ENCODE measurements at regions not wholly inside any gene's neighbourhood (a gene's known extent, or its start where the extent isn't known, plus 50 kb on each side); places are given as distances from the start of the nearest gene placed in this dataset.

DNA sequence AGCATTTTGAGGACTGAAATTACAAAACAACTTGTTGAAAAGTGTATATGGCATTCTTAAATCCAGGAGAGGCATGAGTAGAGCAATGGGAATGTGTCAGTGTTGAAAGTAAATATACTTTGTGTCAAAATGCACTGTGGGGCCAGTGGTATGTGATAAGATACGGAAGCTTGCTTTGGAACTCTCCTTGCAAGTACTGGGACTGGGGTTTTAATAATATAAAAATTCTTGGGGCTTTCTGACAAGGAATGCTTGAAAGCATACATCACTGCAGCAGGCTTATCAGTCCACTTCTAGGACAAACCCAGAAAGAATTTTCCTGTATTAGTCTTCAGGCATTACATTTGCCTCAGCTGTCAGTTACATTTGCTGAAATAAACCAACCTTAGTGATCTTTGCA is 472.8 kb upstream of the FZD8 start:
- ChIA-PET POLR2A (no interaction called here), CTCF (no interaction called here)
- intact Hi-C loops (cut with DNase I, micrococcal nuclease): no loop called here
- peaks cover 10% of the 10 kb centered on the region for H3K9me3 Mint-ChIP-seq (ENCODE audit: low read depth)
- H3K4me1 Mint-ChIP-seq: no peaks in the 10 kb centered on the region
- no peak for ATAC-seq
- no peak overlapping the region for H3K4me3 Mint-ChIP-seq
- H3K36me3 Mint-ChIP-seq (ENCODE audit: low read depth): no peaks in the 10 kb centered on the region
- H3K27me3 Mint-ChIP-seq: no peaks in the 10 kb centered on the region
- DNase-seq: no peak
- H3K27ac Mint-ChIP-seq: no peak overlapping the region

DNA sequence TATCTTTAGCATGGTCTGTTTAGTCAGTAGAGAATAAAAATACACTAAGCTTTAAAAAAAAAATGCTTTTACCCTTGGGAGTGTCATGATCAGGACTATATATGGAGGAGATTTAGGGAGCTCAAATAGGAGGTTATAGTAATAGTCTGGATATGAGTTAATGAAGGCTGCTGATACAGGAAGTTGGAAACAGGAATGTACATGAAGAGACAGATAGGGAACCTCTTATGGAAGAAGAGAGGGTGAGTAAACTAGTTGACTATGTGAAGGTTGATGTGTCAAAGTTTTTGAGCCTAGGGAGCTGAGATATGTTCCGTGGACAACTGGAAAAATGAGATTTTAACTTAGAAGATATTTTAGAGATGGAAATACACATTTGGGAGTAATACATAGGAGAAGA is 472.0 kb upstream of the FZD8 start:
- ChIA-PET CTCF (no interaction called here), POLR2A (no interaction called here)
- Mint-ChIP-seq H3K9me3 (ENCODE audit: low read depth) (peaks cover 8% of the 10 kb centered on the region), H3K27ac (no peak overlapping the region), H3K4me1 (no peaks in the 10 kb centered on the region), H3K4me3 (no peak overlapping the region), H3K36me3 (ENCODE audit: low read depth) (no peaks in the 10 kb centered on the region), H3K27me3 (no peaks in the 10 kb centered on the region)
- DNase-seq: no peak
- intact Hi-C loops (cut with DNase I, micrococcal nuclease): no loop called here
- ATAC-seq: no peak

DNA sequence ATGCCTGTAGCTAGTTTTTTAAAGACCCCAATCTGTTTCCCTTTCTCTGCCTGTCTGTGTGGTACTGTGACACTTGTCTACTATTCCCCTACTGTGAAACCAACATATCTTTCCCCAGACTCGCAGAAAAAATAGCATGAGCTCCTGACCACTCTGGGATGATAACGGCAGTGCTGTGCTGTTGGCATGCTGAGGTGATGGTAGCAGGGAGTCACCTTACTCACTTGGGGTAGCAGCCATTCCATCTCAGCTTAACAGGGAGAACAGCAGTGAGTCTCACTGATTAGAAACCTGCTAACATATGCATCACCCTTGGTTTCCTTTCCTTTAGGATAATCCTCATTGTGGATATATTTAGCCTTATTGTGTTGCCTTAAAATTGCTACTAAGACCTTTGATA is 469.6 kb upstream of the FZD8 start:
- no peaks in the 10 kb centered on the region for H3K4me1 Mint-ChIP-seq

GRCh38 chr10:36110097-36110496 is 468.0 kb upstream of the FZD8 start:
- ChIA-PET POLR2A (no interaction called here), CTCF (no interaction called here)
- Mint-ChIP-seq H3K27ac (no peak overlapping the region), H3K4me1 (no peaks in the 10 kb centered on the region), H3K27me3 (no peaks in the 10 kb centered on the region), H3K9me3 (ENCODE audit: low read depth) (peaks cover 4% of the 10 kb centered on the region), H3K4me3 (no peak overlapping the region), H3K36me3 (ENCODE audit: low read depth) (no peaks in the 10 kb centered on the region)
- DNase-seq: no peak
- no peak for ATAC-seq
- intact Hi-C loops (cut with DNase I, micrococcal nuclease): no loop called here

More for the DNA sequence above, 469.6 kb upstream of the FZD8 start:
- POLR2A ChIA-PET: no interaction called here
- Mint-ChIP-seq H3K27me3 (no peaks in the 10 kb centered on the region), H3K4me3 (no peak overlapping the region), H3K36me3 (ENCODE audit: low read depth) (no peaks in the 10 kb centered on the region), H3K9me3 (ENCODE audit: low read depth) (peaks cover 4% of the 10 kb centered on the region), H3K27ac (no peak overlapping the region)
- intact Hi-C loops (cut with DNase I, micrococcal nuclease): no loop called here
- CTCF ChIA-PET: interaction anchor here (1.2 kb wide), 1 partner anchor 8 kb away, joined by 3 read pairs; no protein-coding TSS in a partner anchor
- ATAC-seq (no peak), DNase-seq (no peak)

DNA sequence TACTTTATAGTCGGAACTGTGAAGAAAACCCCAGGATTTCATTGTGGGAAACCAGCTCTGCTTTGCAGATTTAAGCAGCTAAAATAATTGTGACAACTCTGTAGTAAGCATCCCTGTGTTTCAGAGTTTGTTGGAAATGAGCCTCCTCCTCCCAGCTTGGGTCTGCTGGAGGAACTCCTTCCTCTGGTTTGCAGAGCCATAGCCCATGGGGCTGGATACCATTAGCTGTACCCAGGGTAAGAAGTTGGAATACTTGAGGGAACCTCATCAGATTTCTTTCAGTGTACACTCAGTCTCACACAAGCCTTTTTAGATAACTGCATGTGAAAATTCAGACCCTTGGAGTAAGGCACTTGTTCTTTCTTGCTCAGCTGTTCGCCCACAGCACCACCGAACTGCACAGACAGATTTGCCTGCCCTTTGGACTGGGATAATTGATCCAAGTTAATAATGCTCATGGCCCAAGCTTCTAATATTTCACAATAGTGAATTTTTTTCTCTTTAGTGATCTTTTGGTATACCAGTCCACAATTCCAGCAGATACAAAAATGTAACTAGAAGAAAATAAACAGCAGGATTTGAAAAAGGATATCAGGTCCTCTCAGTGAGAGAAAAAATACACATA is 467.4 kb upstream of the FZD8 start:
- CTCF ChIA-PET: no interaction called here
- no peak overlapping the region for H3K4me3 Mint-ChIP-seq
- no peaks in the 10 kb centered on the region for H3K27me3 Mint-ChIP-seq
- intact Hi-C loops (cut with DNase I, micrococcal nuclease): no loop called here
- peaks cover 4% of the 10 kb centered on the region for H3K9me3 Mint-ChIP-seq (ENCODE audit: low read depth)
- ATAC-seq (no peak), DNase-seq (no peak)
- no peaks in the 10 kb centered on the region for H3K4me1 Mint-ChIP-seq
- POLR2A ChIA-PET: no interaction called here
- H3K27ac Mint-ChIP-seq: no peak overlapping the region
- no peaks in the 10 kb centered on the region for H3K36me3 Mint-ChIP-seq (ENCODE audit: low read depth)

- CTCF ChIA-PET: no interaction called here
- Mint-ChIP-seq H3K9me3 (ENCODE audit: low read depth) (peaks cover 6% of the 10 kb centered on the region), H3K36me3 (ENCODE audit: low read depth) (no peaks in the 10 kb centered on the region), H3K4me3 (no peak overlapping the region), H3K27me3 (no peaks in the 10 kb centered on the region), H3K4me1 (no peaks in the 10 kb centered on the region), H3K27ac (no peak overlapping the region)
- no peak for ATAC-seq
- intact Hi-C loops (cut with DNase I, micrococcal nuclease): no loop called here
- POLR2A ChIA-PET: no interaction called here
- no peak for DNase-seq
Measured at GRCh38 chr10:36097696-36098095, 455.6 kb upstream of the FZD8 start.

DNA sequence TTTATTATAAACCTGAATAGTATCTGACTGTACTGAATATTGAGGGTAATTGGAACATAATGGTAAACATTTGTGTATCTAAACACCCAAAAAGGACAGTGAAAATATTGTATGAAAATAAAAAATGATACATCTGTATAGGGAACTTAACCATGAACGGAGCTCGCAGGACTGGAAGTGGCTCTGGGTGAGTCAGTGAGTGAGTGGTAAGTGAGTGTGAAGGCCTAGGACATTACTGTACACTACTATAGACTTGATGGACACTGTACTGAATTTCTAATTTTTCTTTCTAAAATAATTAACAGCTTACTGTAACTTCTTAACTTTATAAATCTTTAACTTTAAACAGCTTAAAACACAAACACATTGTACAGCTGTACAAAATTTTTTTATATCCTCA is 454.5 kb upstream of the FZD8 start:
- H3K9me3 Mint-ChIP-seq (ENCODE audit: low read depth): peaks cover 6% of the 10 kb centered on the region
- CTCF ChIA-PET: no interaction called here
- no peak for DNase-seq
- H3K27ac Mint-ChIP-seq: no peak overlapping the region
- POLR2A ChIA-PET: no interaction called here
- H3K4me1 Mint-ChIP-seq: no peaks in the 10 kb centered on the region
- H3K4me3 Mint-ChIP-seq: no peak overlapping the region
- H3K36me3 Mint-ChIP-seq (ENCODE audit: low read depth): no peaks in the 10 kb centered on the region
- intact Hi-C loops (cut with DNase I, micrococcal nuclease): no loop called here
- no peak for ATAC-seq
- H3K27me3 Mint-ChIP-seq: no peaks in the 10 kb centered on the region

- CTCF ChIA-PET: no interaction called here
- POLR2A ChIA-PET: no interaction called here
- H3K4me1 Mint-ChIP-seq: no peaks in the 10 kb centered on the region
- no peaks in the 10 kb centered on the region for H3K36me3 Mint-ChIP-seq (ENCODE audit: low read depth)
- peaks cover 4% of the 10 kb centered on the region for H3K9me3 Mint-ChIP-seq (ENCODE audit: low read depth)
- DNase-seq (no peak), ATAC-seq (no peak)
- intact Hi-C loops (cut with DNase I, micrococcal nuclease): no loop called here
- no peak overlapping the region for H3K4me3 Mint-ChIP-seq
- H3K27ac Mint-ChIP-seq: no peak overlapping the region
- H3K27me3 Mint-ChIP-seq: no peaks in the 10 kb centered on the region
Measured at GRCh38 chr10:36094096-36094495, 452.0 kb upstream of the FZD8 start.

GRCh38 chr10:36092116-36092515 is 450.0 kb upstream of the FZD8 start:
- ChIA-PET CTCF (no interaction called here), POLR2A (no interaction called here)
- Mint-ChIP-seq H3K4me1 (no peaks in the 10 kb centered on the region), H3K36me3 (ENCODE audit: low read depth) (no peaks in the 10 kb centered on the region), H3K9me3 (ENCODE audit: low read depth) (peaks cover 4% of the 10 kb centered on the region), H3K27me3 (no peaks in the 10 kb centered on the region), H3K27ac (no peak overlapping the region), H3K4me3 (no peak overlapping the region)
- intact Hi-C loops (cut with DNase I, micrococcal nuclease): no loop called here
- no peak for ATAC-seq
- DNase-seq: no peak

GRCh38 chr10:36091007-36091406 is 448.9 kb upstream of the FZD8 start:
- intact Hi-C loops (cut with DNase I, micrococcal nuclease): no loop called here
- CTCF ChIA-PET: no interaction called here
- Mint-ChIP-seq H3K36me3 (ENCODE audit: low read depth) (no peaks in the 10 kb centered on the region), H3K9me3 (ENCODE audit: low read depth) (peaks cover 7% of the 10 kb centered on the region), H3K4me1 (no peaks in the 10 kb centered on the region), H3K27ac (no peak overlapping the region), H3K27me3 (no peaks in the 10 kb centered on the region), H3K4me3 (no peak overlapping the region)
- no peak for DNase-seq
- ATAC-seq: no peak
- POLR2A ChIA-PET: no interaction called here

DNA sequence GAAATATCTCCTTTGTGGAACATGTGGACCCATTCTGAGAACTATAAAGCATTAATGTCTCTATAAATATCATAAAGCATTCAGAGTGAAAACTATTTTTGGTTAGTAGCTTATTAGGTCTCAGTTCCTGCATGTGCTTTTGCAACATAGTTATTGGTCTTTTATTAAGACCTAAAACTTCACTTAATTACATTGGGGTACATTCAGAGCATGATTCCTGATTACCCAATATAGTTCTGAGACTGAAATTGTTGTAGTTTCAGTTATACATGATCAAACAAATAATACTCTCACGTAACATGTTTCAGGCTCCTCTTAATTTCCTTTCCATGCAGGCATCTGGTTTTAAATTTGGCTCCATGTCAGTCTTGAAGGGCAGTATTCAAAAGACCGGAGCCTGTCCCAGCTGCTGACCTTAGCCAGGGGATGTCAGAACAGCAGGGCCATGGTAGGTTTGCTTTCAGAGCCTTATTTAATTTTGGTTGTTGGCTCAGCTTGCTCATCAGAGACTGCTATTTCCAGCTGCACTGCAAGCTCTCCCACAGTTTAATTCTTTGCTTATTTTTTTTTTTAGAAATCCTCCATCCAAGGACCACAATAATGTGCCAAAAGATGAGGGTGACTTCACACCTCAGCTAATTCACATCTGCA is 447.8 kb upstream of the FZD8 start:
- DNase-seq: no peak
- H3K9me3 Mint-ChIP-seq (ENCODE audit: low read depth): peaks cover 6% of the 10 kb centered on the region
- H3K27ac Mint-ChIP-seq: no peak overlapping the region
- no peak for ATAC-seq
- H3K27me3 Mint-ChIP-seq: no peaks in the 10 kb centered on the region
- H3K4me1 Mint-ChIP-seq: no peaks in the 10 kb centered on the region
- no peak overlapping the region for H3K4me3 Mint-ChIP-seq
- H3K36me3 Mint-ChIP-seq (ENCODE audit: low read depth): no peaks in the 10 kb centered on the region
- intact Hi-C loops (cut with DNase I, micrococcal nuclease): no loop called here
- POLR2A ChIA-PET: no interaction called here
- CTCF ChIA-PET: no interaction called here

GRCh38 chr10:36087006-36088005 is 445.2 kb upstream of the FZD8 start:
- POLR2A ChIA-PET: no interaction called here
- DNase-seq (no peak), ATAC-seq (no peak)
- H3K27ac Mint-ChIP-seq: no peak overlapping the region
- H3K36me3 Mint-ChIP-seq (ENCODE audit: low read depth): no peaks in the 10 kb centered on the region
- intact Hi-C loops (cut with DNase I, micrococcal nuclease): no loop called here
- no peaks in the 10 kb centered on the region for H3K27me3 Mint-ChIP-seq
- H3K9me3 Mint-ChIP-seq (ENCODE audit: low read depth): peaks cover 11% of the 10 kb centered on the region
- H3K4me1 Mint-ChIP-seq: no peaks in the 10 kb centered on the region
- CTCF ChIA-PET: no interaction called here
- no peak overlapping the region for H3K4me3 Mint-ChIP-seq

Data from activated CD4-positive, alpha-beta T cell treated with anti-CD3 and anti-CD28 coated beads for 36 hours (primary cell).